Gastroesophageal sphincter (tissue), 4 donors: ENCODE measurements at regions not wholly inside any gene's neighbourhood (a gene's known extent, or its start where the extent isn't known, plus 50 kb on each side); places are given as distances from the start of the nearest gene placed in this dataset.

Experiments used
- ATAC-seq: fragments of 150-250 bp; one replicate; pipeline ENCODE4 v1.9.1; 2016; ENCODE audit warnings: mild to moderate bottlenecking, moderate library complexity
- H3K27ac ChIP-seq, 4 donors: fragments of 200-600 bp; sonication (generic) in 3 of 4; 1 replicate in 3 of 4; 2 replicates in 1 of 4; pipeline ENCODE4 v1.5.1; 2016 to 2019
- H3K27me3 ChIP-seq: fragments of 200-600 bp; sonication (generic); one replicate; pipeline ENCODE4 v1.5.1; 2019
- H3K36me3 ChIP-seq, 2 donors: fragments of 200-600 bp; sonication (generic); one replicate each; pipeline ENCODE4 v1.5.1; 2019; ENCODE audit warnings: control low read depth in 1 of 2
- H3K4me1 ChIP-seq, 3 donors: fragments of 200-600 bp; sonication (generic); 1 replicate in 2 of 3; 2 replicates in 1 of 3; pipeline ENCODE4 v1.5.1; 2016 to 2019; ENCODE audit warnings: control low read depth in 2 of 3
- H3K4me3 ChIP-seq, 2 donors: fragments of 200-600 bp; sonication (generic); one replicate each; pipeline ENCODE4 v1.5.1; 2019; ENCODE audit warnings: mild to moderate bottlenecking in 1 of 2, moderate library complexity in 1 of 2
- H3K9me3 ChIP-seq, 3 donors: fragments of 200-600 bp; sonication (generic); one replicate each; pipeline ENCODE4 v1.5.1; 2017 to 2019; ENCODE audit warnings: control low read depth in 2 of 3
- EP300 ChIP-seq: sonication (generic); formaldehyde crosslinking; IDR thresholded peaks from one replicate; pipeline ENCODE4 v1.6.1; 2017; ENCODE audit warnings: antibody characterized with exemption, mild to moderate bottlenecking
- POLR2A ChIP-seq, 2 donors: fragments of 450-650 bp; IDR thresholded peaks; one replicate each; pipeline ENCODE4 v1.6.1; 2017; ENCODE audit warnings: antibody characterized with exemption in 2 of 2, mild to moderate bottlenecking in 2 of 2, moderate library complexity in 1 of 2
- POLR2AphosphoS5 ChIP-seq: sonication (generic); formaldehyde crosslinking; IDR thresholded peaks from one replicate; pipeline ENCODE4 v1.6.1; 2017; ENCODE audit warnings: antibody characterized with exemption
- WGBS, 2 donors: methylation state at CpG; one replicate each; pipeline ENCODE4 v1.1.5; 2018; ENCODE audit warnings: low coverage in 1 of 2; 5-methylcytosine and 5-hydroxymethylcytosine counted together
- TF ChIP-seq, protein P1 (sequence below), 4 experiments: fragments of 200-600 bp in 2 of 4; fragments of 450-650 bp in 2 of 4; sonication (generic) in 1 of 4; IDR thresholded peaks; one replicate each; pipeline ENCODE4 v1.5.1; 2017 to 2019; ENCODE audit warnings: antibody characterized with exemption in 4 of 4, mild to moderate bottlenecking in 2 of 4, moderate library complexity in 2 of 4

DNA sequence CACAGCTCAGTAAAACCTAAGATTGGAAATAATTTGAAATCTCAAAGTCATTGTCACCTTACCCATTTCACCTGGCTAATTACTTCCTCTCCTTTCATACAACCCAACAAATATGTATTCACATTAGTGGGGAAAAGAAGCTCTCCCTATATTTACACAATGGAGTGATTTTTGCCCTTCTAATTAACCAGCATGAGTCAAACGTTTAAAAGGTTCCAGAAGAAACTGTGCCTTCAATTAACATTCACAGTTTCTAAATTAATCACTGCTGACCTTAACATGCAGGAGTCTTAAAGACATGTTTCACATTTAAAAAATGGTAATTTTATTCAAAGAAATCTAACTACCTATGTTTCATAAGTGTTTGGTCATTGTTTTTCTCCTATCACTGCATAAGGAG lies 254.6 kb downstream of the CBLL2 start:
- no peak overlapping the region for H3K4me3 ChIP-seq
- TF ChIP-seq POLR2A (IDR thresholded peaks at IDR 0.05) = no peak
- TF ChIP-seq, protein P1, sequence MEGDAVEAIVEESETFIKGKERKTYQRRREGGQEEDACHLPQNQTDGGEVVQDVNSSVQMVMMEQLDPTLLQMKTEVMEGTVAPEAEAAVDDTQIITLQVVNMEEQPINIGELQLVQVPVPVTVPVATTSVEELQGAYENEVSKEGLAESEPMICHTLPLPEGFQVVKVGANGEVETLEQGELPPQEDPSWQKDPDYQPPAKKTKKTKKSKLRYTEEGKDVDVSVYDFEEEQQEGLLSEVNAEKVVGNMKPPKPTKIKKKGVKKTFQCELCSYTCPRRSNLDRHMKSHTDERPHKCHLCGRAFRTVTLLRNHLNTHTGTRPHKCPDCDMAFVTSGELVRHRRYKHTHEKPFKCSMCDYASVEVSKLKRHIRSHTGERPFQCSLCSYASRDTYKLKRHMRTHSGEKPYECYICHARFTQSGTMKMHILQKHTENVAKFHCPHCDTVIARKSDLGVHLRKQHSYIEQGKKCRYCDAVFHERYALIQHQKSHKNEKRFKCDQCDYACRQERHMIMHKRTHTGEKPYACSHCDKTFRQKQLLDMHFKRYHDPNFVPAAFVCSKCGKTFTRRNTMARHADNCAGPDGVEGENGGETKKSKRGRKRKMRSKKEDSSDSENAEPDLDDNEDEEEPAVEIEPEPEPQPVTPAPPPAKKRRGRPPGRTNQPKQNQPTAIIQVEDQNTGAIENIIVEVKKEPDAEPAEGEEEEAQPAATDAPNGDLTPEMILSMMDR (IDR thresholded peaks at IDR 0.05) = no peak
- TF ChIP-seq EP300 = no peak
- no peak for TF ChIP-seq POLR2AphosphoS5
- 6 to 50% methylated on average over 1 of the region's 1 CpG for WGBS, 2 donors
- no peaks in the 10 kb centered on the region for H3K36me3 ChIP-seq
- H3K4me1 ChIP-seq = no peaks in the 10 kb centered on the region
- no peaks in the 10 kb centered on the region for H3K9me3 ChIP-seq
- no peaks in the 10 kb centered on the region for H3K27me3 ChIP-seq
- H3K27ac ChIP-seq = no peak overlapping the region
- ATAC-seq = no peak

DNA sequence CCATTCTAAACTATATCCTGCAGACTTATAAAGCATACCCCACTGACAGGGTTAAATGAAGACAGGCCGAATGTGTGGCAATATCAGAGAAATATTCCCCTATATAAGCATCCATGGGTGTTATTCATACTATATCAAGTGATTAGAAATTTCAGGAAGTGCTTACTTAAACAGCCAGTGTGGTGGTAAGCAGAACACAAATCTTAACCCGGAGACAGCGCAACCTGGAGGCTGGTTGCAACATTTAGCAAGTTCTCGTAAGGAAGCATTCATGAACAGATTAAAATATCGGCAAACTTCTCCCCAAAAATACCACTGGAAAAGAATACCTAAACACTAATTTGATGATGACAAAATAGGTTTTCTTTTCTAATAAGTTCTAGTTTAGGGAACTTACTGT lies 261.2 kb downstream of the CBLL2 start:
- TF ChIP-seq, protein P1 (IDR thresholded peaks at IDR 0.05) = no peak
- TF ChIP-seq EP300 (no peak), POLR2A (IDR thresholded peaks at IDR 0.05) (no peak), POLR2AphosphoS5 (no peak)

DNA sequence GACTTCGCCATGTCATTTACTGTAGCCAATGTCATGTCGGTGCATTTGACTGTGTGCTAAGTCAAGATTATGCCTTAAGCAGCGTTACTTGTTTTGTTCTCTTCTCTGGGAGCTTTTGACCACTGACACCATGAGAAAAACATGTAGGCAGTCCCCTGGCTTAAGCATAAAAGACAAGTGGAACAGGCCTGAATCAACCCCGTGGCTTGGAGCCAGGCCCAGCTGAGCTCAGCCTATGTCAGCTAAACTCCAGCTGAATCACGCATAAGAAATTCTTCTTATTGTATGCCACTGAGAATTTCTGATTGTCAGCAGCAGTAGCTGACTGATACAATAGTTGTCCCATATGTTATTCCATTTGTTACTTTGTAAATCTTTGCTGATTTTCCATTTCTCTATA lies 261.9 kb downstream of the CBLL2 start:
- H3K27me3 ChIP-seq = no peaks in the 10 kb centered on the region
- H3K36me3 ChIP-seq = no peaks in the 10 kb centered on the region
- ATAC-seq = no peak
- no peaks in the 10 kb centered on the region for H3K4me1 ChIP-seq
- no peaks in the 10 kb centered on the region for H3K9me3 ChIP-seq
- no peak for TF ChIP-seq POLR2AphosphoS5
- H3K27ac ChIP-seq = no peak overlapping the region
- 29 to 57% methylated on average over 2 to 3 of the region's 5 CpGs for WGBS, 2 donors
- H3K4me3 ChIP-seq = no peak overlapping the region

More for the DNA sequence above, 261.2 kb downstream of the CBLL2 start:
- no peak for ATAC-seq
- no peak overlapping the region for H3K4me3 ChIP-seq
- H3K27me3 ChIP-seq = no peaks in the 10 kb centered on the region
- H3K4me1 ChIP-seq = no peaks in the 10 kb centered on the region
- no peaks in the 10 kb centered on the region for H3K36me3 ChIP-seq
- H3K27ac ChIP-seq = no peak overlapping the region
- WGBS, 2 donors = 84 to 92% methylated on average over 4 to 5 of the region's 5 CpGs
- H3K9me3 ChIP-seq = no peaks in the 10 kb centered on the region

GRCh38 chrX:22536746-22537304 lies 264.1 kb downstream of the CBLL2 start:
- no peaks in the 10 kb centered on the region for H3K36me3 ChIP-seq
- H3K9me3 ChIP-seq = no peaks in the 10 kb centered on the region
- WGBS, 2 donors = 37 to 63% methylated on average over 3 to 4 of the region's 5 CpGs
- no peak overlapping the region for H3K4me3 ChIP-seq
- H3K4me1 ChIP-seq = no peaks in the 10 kb centered on the region
- TF ChIP-seq POLR2A (IDR thresholded peaks at IDR 0.05) (no peak), EP300 (no peak), POLR2AphosphoS5 (no peak)
- TF ChIP-seq, protein P1 (IDR thresholded peaks at IDR 0.05) = no peak
- H3K27ac ChIP-seq = no peak overlapping the region
- no peaks in the 10 kb centered on the region for H3K27me3 ChIP-seq
- no peak for ATAC-seq

GRCh38 chrX:22538580-22538979 lies 265.9 kb downstream of the CBLL2 start:
- no peak overlapping the region for H3K27ac ChIP-seq
- no peak for ATAC-seq
- no peaks in the 10 kb centered on the region for H3K9me3 ChIP-seq
- no peak for TF ChIP-seq POLR2AphosphoS5
- TF ChIP-seq, protein P1 (IDR thresholded peaks at IDR 0.05) = no peak
- TF ChIP-seq POLR2A (IDR thresholded peaks at IDR 0.05) = no peak
- TF ChIP-seq EP300 = no peak
- H3K27me3 ChIP-seq = no peaks in the 10 kb centered on the region
- 83 to 89% methylated on average over 3 to 4 of the region's 4 CpGs for WGBS, 2 donors
- no peaks in the 10 kb centered on the region for H3K36me3 ChIP-seq
- H3K4me3 ChIP-seq = no peak overlapping the region
- no peaks in the 10 kb centered on the region for H3K4me1 ChIP-seq
